GM18870 (cell line): ENCODE measurements at regions not wholly inside any gene's neighbourhood (a gene's known extent, or its start where the extent isn't known, plus 50 kb on each side); places are given as distances from the start of the nearest gene placed in this dataset.
"Not testable (repeated sequence)": the region's sequence is repeated elsewhere in the genome, so short reads cannot be mapped to it uniquely, and the experiment has no call there.

ENCODE experiments used
- ATAC-seq: cut with Tn5 transposase; IDR thresholded peaks from one replicate; pipeline ENCODE4 v1.9.1; 2021; ENCODE audit warnings: moderate library complexity; ENCODE audit not compliant: unreplicated experiment

DNA sequence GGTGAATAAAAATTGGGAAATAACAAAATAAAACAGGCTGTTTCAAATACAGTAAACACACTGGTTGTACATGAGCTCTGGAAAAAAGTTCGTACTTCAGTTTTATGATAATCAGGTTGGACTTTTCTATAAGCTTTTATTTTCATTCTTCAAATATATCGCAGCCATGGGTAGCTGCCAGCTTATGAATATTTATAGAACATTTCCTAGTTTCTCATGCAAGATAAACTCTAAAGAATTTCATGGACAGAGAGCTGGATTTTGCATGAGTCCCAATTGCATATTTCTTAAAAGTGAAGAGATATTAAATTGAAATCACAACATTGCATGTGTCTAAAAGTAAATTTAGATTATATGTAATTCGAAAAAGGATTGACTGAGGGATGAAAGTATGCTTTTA, 827.6 kb downstream of the SLC6A15 start:
- no peak for ATAC-seq

DNA sequence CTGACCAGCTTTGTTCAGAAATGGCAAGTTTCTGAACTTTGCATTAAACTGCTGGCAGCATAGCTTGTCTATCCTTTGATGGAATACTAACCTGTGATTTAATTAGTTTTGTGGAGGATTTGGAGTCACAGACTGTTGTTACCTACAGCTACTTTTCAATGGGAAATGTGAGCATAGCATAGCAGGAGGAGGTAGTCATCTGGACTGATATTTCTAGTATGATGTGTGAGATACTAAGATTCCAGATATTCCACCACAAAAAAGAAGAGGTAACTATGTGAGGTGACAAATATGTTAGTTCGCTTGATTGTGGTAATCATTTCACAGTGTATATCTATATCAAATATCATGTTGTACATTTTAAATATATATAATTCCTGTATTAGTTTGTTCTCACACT, 833.0 kb downstream of the SLC6A15 start:
- no peak for ATAC-seq

DNA sequence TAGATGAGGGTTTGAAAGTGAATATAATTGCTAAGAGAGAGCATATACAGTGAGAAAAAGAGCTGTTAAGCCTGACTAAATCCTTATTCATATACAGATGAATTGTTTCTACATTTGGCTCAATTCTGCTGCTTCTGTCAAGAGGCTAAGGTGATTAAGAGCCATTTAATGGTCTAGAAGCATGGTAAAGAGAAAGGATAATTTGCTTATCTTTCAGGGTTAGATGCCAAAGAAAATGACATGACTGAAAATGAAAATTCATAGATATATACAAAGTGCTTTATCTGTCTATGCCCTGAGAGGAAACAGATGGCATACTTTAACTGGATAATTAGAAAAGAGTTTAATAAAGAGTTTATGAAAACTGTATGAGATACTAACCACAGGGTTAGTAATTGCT, 834.9 kb downstream of the SLC6A15 start:
- ATAC-seq: no peak

DNA sequence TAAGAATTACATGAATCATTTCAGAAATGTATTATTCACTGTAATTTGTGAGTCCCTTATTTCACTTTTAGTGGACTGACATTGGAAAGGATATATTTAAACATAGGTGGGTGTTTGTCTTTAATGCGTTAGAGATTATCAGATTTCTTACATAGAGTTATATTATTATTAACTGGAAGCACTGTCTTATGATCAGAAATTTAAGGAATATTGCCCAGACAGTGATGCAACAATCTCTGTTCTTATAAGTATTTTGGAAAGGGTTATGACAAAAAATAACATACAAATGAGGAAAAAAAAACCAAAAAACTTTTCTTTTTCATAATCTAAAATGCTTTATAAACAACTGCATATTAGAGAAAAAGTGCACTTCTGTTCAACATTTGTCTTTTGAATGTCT, 836.6 kb downstream of the SLC6A15 start:
- ATAC-seq: no peak

DNA sequence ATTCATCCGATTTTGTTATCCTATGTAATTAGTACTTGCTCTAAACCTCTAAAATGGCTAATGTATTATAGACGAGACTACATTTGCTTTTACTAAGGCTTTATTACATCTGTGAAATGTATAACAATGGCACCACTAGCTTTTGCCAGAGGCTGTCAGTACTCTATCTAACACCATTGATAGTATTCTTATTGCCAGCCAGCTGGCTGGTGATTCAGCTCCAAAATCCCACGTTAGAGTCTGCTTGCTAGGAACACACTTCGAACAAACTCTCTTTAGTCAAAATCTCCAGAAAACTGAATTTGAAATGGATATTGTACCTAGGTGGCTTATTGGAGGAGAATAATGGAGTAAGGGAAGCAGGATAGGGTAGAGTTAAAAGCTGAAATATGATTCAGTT, 839.2 kb downstream of the SLC6A15 start:
- ATAC-seq: no peak

DNA sequence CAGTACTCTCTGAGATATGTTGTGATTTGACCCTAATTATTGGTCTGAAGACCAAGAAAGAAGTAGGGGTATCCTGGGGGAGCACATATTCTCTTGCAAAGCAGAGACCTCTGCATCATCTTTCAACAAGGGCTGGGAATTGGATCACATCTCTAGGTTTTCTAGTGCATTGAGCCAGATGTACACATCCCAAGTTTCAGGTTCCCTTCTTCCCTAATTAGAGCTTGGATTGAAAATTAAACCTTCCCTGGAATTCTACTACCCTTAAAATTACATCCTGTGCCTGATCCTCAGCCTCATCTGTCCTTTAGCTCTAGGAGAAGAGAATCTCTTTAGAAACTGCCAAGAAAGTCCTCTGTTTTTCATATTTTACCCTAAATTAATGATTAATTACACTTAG, 839.6 kb downstream of the SLC6A15 start:
- ATAC-seq: no peak

DNA sequence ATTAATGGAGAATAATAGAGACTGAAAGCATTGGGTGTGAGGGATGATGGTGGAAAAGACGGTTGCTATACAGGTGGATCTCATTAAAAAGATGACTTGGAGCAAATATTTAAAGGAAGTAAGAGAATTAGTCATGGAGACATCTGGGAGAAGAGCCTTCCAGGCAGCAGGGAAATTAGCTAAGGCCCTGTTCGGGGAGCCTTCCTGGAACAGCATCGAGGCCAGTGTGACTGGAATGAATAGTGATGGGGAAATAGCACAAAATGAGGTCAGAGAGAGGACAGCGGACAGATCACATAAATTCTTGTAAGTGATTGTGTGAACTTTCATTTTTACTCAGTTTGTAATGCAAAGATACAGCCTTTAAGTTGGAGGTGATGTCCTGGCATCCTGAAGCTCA, 842.3 kb downstream of the SLC6A15 start:
- ATAC-seq: no peak

DNA sequence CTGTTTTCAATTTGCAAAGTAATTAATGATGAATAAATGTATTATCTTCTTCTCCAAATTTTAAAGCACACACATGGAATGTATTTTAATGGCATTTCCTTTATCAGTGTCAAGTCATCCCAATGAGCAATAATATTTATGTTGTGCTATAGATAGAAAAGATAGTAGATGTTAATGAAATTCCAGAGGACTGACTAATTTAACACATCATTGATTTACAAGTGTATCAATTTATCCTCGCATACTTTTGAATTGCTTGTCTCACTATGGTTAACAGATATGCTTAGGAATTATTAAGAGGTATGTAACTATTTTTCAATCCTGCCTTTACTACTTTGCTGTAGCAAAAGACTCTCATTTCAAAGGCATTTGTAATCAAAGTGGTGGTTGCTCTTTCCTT, 842.9 kb downstream of the SLC6A15 start:
- no peak for ATAC-seq

DNA sequence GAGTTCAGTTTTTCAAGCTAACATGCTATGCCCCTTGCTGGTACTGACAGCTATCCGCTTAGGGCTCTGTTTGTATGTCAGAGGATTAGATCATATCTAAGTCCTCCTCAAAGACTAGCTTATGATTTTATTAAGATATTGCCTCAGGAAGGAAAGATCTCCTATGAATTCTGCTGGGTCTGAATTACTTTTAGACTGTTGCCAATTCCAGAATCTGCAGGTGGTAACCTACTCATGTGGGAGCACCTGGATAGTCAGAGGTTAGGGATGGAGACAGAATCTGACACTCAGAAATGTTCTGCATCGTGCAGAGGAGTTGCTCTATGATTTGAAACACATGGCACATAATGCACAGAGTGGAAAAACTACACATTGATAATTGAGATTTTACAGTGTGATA, 843.4 kb downstream of the SLC6A15 start:
- no peak for ATAC-seq

DNA sequence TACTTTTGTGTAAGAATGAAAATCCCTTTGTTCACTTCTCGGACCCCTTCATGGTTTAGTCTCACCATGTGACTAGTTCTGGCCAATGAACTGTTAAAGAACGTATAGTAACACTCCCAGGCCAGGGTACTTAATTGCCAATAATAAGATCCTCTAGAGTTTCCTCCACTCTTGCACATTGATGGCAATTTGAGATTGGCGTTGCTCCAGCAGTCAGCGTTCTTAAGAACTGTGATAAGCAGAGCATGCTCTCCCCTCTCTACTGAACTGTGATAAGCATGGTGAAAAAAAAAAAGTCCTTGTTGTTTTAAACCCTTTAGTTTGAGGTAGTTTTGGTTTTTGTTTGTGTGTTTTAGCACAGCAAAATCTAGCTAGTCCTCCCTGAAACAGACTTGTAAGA, 854.5 kb downstream of the SLC6A15 start:
- no peak for ATAC-seq

DNA sequence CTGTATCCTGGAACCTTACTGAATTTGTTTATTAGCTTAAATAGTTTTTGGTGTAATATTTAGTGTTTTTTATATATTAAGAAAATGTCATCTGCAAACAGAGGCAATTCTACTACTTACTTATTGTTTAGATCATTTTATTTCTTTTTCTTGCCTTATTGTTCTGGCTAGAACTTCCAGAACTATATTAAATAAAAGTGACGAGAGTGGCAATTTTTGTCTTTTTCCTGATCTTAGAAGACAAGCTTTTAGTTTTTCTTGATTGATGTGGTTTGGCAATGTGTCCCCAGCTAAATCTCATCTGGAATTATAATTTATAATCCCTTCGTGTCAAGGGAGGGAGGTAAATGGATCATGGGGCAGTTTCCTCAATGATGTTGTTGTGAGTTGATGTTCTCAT, 857.8 kb downstream of the SLC6A15 start:
- ATAC-seq: no peak

DNA sequence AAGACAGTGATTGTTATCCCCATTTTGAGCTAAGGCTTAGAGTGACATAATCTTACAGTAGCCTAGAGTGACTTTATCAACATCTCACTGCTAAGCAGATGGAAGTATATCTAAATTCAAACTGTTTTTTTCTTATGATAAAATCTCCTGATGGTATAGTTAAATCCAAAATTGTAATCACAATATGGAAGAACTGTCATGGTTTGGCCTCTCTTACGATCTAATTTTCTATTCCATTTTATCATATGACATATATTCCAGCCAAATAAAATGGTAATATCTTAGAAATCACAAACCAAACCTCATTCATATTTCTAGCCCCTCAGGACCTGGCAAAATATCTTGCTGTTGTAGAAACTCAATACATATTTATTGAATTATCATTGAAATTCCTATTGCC, 864.7 kb downstream of the SLC6A15 start:
- no peak for ATAC-seq

DNA sequence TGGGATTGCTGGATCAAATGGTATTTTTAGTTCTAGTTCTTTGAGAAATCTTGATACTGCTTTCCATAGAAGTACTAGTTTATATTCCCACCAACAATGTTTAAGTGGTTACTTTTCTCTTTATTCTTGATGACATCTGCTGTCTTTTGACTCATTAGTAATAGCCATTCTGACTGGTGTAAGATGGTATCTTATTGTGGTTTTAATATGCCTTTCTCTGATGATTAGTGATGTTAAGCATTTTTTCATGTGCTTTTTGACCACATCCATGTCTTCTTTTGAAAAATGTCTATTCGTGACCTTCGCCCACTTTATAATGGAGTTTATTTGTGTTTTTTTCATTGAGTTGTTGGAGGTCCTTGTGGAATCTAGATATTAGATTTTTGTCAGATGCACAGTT, 865.7 kb downstream of the SLC6A15 start:
- no peak for ATAC-seq

DNA sequence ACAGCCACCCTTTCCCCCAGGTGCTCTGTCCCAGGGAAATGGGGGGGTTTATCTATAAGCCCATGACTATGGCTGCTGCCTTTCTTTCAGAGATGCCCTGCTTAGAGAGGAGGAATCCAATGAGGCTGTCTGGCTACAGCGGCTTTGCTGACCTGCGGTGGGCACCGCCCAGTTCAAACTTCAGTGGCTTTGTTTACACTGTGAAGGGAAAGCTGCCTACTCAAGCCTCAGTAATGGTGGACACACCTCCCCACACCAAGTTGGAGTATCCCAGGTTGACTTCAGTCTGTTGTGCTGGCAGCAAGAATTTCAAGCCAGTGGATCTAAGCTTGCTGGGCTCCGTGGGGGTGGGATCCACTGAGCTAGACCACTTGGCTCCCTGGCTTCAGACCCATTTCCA, 869.2 kb downstream of the SLC6A15 start:
- no peak for ATAC-seq

DNA sequence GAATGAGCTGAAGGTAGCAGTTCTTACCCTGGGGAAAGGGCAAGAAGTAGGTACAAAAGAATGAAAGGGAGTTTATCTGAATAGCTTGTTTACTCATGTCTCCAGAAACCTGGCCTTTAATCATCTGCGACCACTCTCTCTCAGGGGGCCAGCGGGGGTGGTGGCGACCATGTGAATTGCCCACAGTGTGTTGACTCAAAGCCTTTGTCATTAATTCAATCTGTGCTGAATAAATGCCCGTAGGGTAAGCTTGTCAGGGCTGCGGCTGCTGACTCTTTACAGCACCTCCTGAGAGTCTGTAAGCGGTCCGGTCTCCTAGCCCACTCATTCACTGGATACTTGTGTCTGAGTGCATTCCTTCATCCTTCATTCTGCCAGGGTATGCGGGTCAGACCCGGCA, 874.4 kb downstream of the SLC6A15 start:
- ATAC-seq: no peak

DNA sequence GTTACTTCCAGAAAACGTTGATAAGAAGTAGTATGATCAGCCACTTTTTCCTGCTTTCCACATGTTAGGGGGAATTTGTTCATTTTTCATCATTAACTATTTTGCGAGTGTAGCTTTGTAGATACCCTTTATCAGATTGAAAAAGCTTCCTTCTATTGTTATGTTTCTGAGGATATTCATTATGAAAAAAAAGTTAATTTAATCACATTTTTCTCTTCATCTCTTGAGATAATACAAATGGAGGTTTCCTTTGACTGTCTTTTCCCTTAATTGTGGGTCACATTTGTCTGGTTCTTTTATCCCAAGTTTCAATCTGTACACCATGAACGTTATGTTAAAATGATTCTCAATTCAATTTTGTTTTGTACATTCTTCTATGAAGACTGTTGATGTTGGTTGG, 875.7 kb downstream of the SLC6A15 start:
- ATAC-seq: no peak

DNA sequence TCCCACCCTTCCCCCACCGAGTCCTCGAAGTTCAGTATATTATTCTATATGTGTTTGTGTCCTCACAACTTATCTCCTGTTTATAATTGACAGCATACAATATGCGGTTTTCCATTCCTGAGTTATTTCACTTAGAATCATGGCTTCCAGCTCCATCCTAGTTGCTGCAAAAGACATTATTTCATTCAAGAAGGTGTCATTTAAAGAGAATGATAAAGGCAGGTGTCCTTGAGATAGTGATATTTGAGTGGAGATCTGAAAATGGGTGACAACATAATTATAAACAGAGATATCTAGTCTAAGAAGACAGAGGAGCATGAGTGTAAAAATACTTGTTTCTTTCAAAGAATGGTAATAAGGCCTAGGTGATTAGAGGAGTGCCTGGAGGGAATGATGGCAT, 876.8 kb downstream of the SLC6A15 start:
- ATAC-seq: no peak

DNA sequence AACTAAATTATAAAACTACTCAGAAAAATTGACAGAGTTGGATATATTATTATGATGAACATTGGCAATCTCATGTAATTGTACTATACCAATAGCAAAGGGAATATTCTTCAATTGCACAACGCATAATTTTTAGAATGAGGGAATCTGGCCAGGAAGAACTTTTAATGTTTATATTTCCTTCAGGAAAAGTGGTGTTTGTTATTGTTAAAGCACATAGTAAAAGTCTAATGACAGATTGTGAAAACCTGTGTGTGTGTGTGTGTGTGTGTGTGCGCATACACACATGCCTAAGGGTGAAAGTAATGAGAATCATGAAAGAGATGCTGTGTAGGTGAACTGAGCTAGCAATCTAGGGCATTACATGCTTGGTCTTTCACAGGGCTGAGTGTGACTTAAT, 877.7 kb downstream of the SLC6A15 start:
- no peak for ATAC-seq

DNA sequence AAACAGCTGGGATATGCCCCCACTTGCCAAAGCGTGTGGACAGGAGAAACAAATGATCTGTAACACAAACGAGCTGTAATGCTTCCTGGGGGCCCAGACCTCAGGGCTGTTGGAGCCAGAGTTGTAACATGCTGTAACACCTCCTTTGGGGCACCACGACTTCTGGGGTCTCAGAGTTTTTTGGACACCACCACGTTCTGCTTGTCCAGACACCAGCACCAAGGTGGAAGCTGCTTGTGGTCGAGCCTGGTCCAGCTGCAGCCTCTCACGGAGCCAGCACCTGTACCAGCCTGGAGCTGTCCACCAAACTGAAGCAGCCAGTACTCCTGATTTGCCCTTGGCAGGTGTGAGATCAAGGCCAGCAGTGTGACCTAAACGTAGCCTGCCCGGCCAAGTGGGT, 879.4 kb downstream of the SLC6A15 start:
- ATAC-seq: no peak

DNA sequence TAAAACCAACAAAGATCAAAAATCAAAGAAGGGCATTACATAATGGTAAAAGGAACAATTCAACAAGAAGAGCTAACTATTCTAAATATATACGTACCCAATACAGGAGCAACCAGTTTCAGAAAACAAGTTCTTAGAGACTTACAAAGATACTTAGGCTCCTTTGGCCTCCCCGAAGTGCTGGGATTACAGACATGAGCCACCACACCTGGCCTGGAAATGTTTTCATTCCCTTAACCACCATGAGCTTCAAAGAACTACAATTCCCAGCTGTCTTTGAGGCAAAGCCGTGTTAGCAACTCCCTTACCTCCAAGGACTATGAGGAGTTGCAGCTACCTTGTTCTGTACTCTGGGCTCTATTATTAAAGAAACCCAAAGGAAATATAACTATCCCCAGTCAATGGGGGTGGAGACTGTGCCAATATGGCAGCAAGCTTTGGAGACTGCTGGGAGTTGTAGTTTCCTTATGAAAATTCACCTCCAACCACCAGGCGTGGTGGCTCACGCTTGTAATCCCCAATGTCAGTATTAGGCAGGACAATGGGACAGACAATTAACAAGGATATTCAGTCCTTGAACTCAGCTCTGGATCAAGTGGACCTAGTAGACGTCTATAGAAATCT, 893.9 kb downstream of the SLC6A15 start:
- ATAC-seq: not testable (repeated sequence)

DNA sequence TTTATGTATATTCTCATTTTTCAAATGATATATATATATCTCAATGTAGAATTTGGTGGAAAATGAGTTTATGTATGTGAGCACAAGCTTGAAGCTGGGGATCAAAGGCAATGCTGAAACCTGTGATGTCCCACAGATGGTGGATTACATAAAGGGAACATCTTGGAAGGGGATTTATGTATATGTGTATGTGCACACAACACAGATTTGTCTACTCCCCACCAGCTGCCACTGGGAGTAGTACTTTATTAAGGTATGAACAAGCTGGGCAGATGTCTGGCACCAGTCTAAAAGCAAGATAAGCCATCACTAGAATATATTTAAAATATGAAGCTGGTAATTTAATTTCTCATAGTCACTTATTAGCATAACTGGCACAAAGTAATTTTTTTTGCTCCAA, 895.6 kb downstream of the SLC6A15 start:
- ATAC-seq: no peak

DNA sequence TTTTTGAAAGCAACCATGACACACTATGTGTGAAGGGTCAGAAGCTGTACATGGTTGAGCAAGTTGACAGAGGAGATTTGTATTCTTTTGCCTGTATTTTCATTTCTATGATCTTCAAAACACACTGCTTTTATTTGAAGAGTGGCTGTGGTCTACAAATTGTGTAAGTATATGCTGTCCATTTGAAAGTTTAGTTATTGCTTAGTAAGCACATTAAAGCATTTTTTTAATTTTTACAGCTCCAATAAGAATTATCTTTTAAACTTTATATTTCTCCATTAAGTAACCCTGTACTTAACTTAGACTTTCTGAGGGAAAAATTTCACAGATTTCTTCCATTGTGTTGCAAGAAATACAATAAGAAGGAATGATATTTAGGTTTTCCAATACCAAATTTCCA, 915.2 kb downstream of the SLC6A15 start:
- ATAC-seq: no peak

DNA sequence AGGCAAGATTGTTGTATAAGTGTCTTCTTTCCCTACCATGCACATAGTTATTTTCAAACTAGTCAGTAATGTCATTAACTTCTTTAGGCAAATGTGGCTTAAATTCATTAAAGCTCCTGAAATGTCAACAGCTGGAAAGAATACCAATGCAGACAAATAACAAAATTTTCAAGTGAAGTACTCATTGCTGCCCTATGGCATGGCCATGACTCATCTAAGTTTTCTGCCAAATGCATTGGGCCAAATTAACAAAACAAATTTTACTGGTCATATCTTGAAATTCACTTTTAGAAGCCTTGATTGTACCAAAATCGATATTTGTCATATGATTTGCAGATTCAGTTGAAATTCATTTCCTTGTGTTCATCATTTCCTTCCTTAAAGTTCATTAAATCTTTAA, 915.9 kb downstream of the SLC6A15 start:
- ATAC-seq: no peak

DNA sequence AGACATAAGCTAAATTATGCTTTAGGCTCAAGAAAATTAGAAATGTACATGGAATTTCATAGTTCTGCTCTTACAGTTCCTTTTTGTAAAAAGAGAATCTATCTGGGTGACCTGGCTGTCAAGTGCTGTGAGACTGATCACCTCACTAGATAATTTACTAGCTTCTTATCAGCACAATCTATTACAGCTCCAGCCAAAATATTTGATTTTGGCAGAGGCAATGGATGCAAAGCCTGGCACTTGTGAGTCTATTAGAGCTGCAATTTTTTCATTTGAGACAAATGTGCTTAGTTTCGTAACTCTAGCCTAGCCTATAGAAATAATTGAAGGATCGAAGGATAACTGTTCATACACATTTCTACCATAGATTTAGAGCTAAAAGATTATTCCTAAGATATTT, 927.5 kb downstream of the SLC6A15 start:
- ATAC-seq: no peak
